Skeletal muscle cell (primary cell): ENCODE measurements at regions not wholly inside any gene's neighbourhood (a gene's known extent, or its start where the extent isn't known, plus 50 kb on each side); places are given as distances from the start of the nearest gene placed in this dataset.
A peak's percentile ranks its signal among the peaks of the same experiment; 100 is the strongest.
"Not testable (repeated sequence)": the region's sequence is repeated elsewhere in the genome, so short reads cannot be mapped to it uniquely, and the experiment has no call there.

Experiments used
- DNase-seq: peaks from one replicate; pipeline ENCODE4 v3.0.0-alpha.2; 2010; ENCODE audit warnings: low read depth
- H3K4me3 ChIP-seq: 2 replicates; pipeline ENCODE4 v1.5.1; 2011; ENCODE audit warnings: low read depth, mild to moderate bottlenecking, control low read depth, low read length, moderate library complexity

- H3K4me3 ChIP-seq: no peak overlapping the region
- DNase-seq: no peak
Measured at GRCh38 chr6:56814308-56814707, 140.6 kb upstream of the BEND6 start.

GRCh38 chr6:56812851-56813250 lies 142.1 kb upstream of the BEND6 start:
- not testable (repeated sequence) for H3K4me3 ChIP-seq, DNase-seq

- no peak overlapping the region for H3K4me3 ChIP-seq
- DNase-seq: no peak
Measured at GRCh38 chr6:56808871-56809359, 146.0 kb upstream of the BEND6 start.

- no peak for DNase-seq
- no peak overlapping the region for H3K4me3 ChIP-seq
Measured at GRCh38 chr6:56807989-56808337, 146.9 kb upstream of the BEND6 start.

DNA sequence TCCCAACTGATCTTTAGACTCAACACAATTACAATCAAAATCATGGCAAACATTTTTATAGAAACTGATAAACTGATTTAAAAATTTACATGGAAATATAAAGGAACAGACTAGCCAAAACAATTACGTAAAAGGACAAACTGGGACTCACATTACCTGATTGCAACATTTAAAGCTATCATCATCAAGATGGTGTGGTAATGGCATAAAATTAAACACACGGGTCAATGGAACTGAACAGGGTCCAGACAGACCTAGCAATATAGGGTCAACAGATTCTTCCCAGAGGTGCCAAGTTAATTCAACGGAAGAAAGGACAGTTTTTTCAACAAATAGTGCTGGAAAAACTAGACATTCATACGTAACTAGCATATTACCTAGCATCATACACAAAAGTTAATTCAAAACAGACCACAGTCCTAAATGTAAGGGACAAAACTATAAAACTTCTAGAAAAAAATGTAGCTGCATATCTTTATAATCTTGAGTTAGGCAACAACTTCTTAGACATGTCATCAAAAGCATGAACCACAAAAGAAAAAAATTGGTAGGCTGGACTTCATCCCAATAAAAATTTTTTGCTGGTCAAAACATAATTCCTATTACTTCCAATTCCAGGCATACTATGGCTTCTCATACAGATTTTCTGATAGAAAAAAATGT lies 147.4 kb upstream of the BEND6 start:
- no peak for DNase-seq
- no peak overlapping the region for H3K4me3 ChIP-seq

- no peak for DNase-seq
- no peak overlapping the region for H3K4me3 ChIP-seq
Measured at GRCh38 chr6:56806368-56806767, 148.5 kb upstream of the BEND6 start.

DNA sequence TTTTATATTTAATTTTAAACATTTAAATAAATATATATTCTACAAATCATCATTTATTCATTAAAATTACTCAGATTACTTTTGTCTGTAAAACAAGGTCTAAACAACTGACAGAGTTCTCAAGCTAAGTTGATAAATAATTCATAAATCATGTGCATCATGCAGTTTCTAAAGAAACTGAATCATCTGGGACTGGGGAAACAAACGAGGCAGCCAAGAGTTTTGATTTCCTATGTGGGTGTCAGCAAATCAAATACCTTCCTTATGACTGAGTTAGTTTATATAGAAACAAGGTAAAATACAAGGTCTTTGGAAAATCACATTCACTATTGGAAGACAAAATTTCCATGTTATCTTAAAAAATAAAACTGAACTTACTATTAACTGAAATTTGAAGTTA lies 149.9 kb upstream of the BEND6 start:
- no peak overlapping the region for H3K4me3 ChIP-seq
- no peak for DNase-seq

- no peak overlapping the region for H3K4me3 ChIP-seq
- DNase-seq: peak; percentile 75
Measured at GRCh38 chr6:56803594-56803993, 151.3 kb upstream of the BEND6 start.

DNA sequence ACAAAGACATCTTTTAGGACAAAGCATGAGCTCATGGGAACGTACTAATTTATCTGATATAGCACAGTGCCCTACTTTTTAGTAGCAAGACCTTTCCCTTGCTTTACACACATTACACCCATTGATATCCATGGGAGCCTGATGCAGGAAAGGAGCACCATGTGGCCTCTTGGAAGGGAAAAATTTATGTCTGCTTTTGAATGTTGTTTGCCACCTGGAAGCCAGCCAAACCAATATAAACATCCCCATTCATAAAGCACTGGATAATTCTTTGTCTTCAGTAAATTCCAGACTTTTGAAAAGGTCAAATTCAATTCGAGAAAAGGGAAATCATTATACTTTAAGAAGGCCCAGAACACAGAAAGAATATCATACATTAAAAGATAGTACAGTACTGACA lies 152.3 kb upstream of the BEND6 start:
- peak; percentile 35 for DNase-seq
- no peak overlapping the region for H3K4me3 ChIP-seq

GRCh38 chr6:56799989-56800388 lies 154.9 kb upstream of the BEND6 start:
- no peak for DNase-seq
- H3K4me3 ChIP-seq: no peak overlapping the region

GRCh38 chr6:56798163-56798562 lies 155.5 kb upstream of the DST start:
- no peak overlapping the region for H3K4me3 ChIP-seq
- DNase-seq: peak; percentile 64

DNA sequence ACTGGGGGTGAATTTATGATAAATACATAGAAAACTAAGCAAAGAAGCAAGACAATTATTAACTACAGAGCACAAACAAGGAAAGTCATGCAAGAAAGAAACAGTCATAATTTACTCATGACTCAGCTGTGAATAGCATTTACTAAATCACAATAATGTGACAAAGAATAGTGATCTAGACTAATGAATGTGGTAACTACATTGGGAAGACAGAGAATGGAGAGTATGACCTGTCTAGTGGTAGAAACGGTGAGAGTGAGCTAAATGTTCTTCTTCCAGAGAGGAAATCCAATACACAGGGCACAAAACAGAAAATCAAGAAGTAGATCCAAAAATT lies 153.5 kb upstream of the DST start:
- no peak for DNase-seq
- no peak overlapping the region for H3K4me3 ChIP-seq

DNA sequence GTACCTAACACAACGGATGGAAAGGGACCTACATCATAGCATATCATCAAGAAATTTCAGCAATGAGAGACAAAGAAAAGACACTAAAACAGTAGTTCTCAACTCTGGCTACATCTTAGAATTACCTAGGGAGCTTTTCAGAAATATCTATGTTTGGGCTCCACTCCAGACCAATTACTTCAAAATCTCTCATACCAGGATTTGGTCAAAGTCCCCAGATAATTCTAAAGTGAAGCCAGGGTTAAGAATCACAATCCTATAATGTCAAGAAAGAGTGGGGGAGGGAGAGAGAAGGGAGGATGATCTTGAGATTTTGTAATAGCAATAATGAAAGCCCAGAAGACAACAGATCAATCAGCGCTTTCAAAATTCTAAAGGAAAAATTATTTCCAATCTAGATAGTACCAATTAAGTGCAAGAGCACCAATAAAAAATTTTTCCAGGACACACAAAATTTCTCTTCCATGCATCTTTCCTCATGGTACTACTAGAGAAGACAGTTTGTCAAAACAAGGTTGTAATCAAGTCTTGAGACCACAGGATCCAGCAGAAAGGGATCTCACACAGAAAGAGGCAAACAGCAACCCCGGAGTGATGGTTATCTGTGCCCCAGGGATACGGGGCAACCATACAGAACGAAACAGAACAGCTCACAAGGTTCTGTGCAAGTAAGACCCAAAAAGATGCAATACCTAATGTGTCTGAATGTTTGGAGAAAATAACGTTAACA lies 152.9 kb upstream of the DST start:
- no peak overlapping the region for H3K4me3 ChIP-seq
- peak; percentile 29 for DNase-seq

DNA sequence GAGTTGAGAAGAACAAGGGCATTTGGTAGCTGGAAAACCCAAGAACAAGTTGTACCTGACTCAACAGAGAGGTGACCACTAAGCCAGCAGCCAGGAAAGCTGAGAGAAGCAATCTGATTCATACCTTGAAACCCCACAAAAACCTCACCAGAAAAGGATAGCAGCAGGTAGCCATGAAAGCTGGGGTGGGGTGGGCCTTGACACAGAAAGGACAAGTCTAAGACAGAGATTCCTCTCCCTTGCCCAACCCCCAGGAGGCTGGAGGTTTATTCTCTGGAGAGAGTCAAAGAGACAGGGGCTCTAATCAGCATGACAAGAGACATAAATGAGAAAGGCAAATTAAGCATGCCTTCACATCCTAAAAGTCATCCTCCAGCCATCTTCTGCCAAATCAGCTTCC lies 151.7 kb upstream of the DST start:
- no peak for DNase-seq

GRCh38 chr6:56793938-56794337 lies 151.2 kb upstream of the DST start:
- no peak for DNase-seq
- no peak overlapping the region for H3K4me3 ChIP-seq

More for the DNA sequence above, 151.7 kb upstream of the DST start:
- H3K4me3 ChIP-seq: no peak overlapping the region

GRCh38 chr6:56790414-56790813 lies 147.7 kb upstream of the DST start:
- no peak for DNase-seq
- H3K4me3 ChIP-seq: no peak overlapping the region

GRCh38 chr6:56789879-56790278 lies 147.2 kb upstream of the DST start:
- DNase-seq: no peak

GRCh38 chr6:56789342-56789741 lies 146.7 kb upstream of the DST start:
- H3K4me3 ChIP-seq: no peak overlapping the region

More at GRCh38 chr6:56789879-56790278, 147.2 kb upstream of the DST start:
- H3K4me3 ChIP-seq: no peak overlapping the region

GRCh38 chr6:56787209-56787608 lies 144.5 kb upstream of the DST start:
- no peak overlapping the region for H3K4me3 ChIP-seq
- no peak for DNase-seq

More at GRCh38 chr6:56789342-56789741, 146.7 kb upstream of the DST start:
- DNase-seq: no peak

DNA sequence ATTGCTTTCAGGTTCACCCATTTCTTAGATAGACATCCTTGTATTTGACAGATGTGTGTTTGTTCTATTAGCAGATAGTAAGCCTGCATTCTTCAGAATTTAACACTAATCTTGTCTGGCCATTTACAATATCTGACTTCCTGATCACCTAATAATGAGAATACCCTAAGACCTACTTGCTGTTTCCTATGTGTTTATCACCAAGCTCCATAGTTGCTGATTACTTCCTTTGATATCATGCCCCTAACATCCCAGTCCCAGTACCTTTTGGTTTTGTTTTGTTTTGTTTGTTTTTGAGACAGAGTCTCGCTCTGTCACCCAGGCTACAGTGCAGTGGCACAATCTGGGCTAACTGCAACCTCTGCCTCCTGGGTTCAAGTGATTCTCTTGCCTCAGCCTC lies 143.6 kb upstream of the DST start:
- H3K4me3 ChIP-seq: no peak overlapping the region
- no peak for DNase-seq

- H3K4me3 ChIP-seq, DNase-seq: not testable (repeated sequence)
Measured at GRCh38 chr6:56785536-56785935, 142.8 kb upstream of the DST start.
